T-helper 2 cell treated with Interferon-gamma antibody and Interleukin-4, amounts not matched to agents 5 μg/mL and 100 μg/mL, for 36 hours (primary cell): ENCODE measurements at regions not wholly inside any gene's neighbourhood (a gene's known extent, or its start where the extent isn't known, plus 50 kb on each side); places are given as distances from the start of the nearest gene placed in this dataset.

ENCODE experiments used
- DNase-seq: peaks from one replicate; pipeline ENCODE4 v3.0.0; 2021; ENCODE audit warnings: low spot score
- H3K27ac Mint-ChIP-seq: one replicate; pipeline ENCODE4 v1.8.0; 2021; ENCODE audit warnings: mild to moderate bottlenecking, mixed read lengths
- H3K27me3 Mint-ChIP-seq: one replicate; pipeline ENCODE4 v1.8.0; 2021; ENCODE audit warnings: low read depth, mixed read lengths
- H3K36me3 Mint-ChIP-seq: one replicate; pipeline ENCODE4 v1.8.0; 2021; ENCODE audit warnings: low read depth, mixed read lengths
- H3K4me1 Mint-ChIP-seq: one replicate; pipeline ENCODE4 v1.8.0; 2021; ENCODE audit warnings: low read depth, mixed read lengths
- H3K4me3 Mint-ChIP-seq: one replicate; pipeline ENCODE4 v1.8.0; 2022; ENCODE audit warnings: mild to moderate bottlenecking, moderate library complexity, mixed read lengths
- H3K9me3 Mint-ChIP-seq: one replicate; pipeline ENCODE4 v1.8.0; 2021; ENCODE audit warnings: mixed read lengths

GRCh38 chr5:68891718-68892117 lies 202.1 kb upstream of the SLC30A5 start:
- H3K9me3 Mint-ChIP-seq, result peaks cover 9% of the 10 kb centered on the region
- peak; percentile 71 for DNase-seq
- H3K27me3 Mint-ChIP-seq, result no peaks in the 10 kb centered on the region
- H3K4me1 Mint-ChIP-seq, result peaks cover 59% of the 10 kb centered on the region
- H3K4me3 Mint-ChIP-seq, result peak overlapping the region; percentile 21
- H3K27ac Mint-ChIP-seq, result peak overlapping the region; percentile 67
- H3K36me3 Mint-ChIP-seq, result peaks cover 21% of the 10 kb centered on the region

GRCh38 chr5:68894673-68895072 lies 199.1 kb upstream of the SLC30A5 start:
- H3K4me1 Mint-ChIP-seq, result peaks cover 47% of the 10 kb centered on the region
- peaks cover 17% of the 10 kb centered on the region for H3K36me3 Mint-ChIP-seq
- H3K4me3 Mint-ChIP-seq, result peak overlapping the region; percentile 28
- DNase-seq, result no peak
- H3K9me3 Mint-ChIP-seq, result peaks cover 6% of the 10 kb centered on the region
- H3K27ac Mint-ChIP-seq, result peak overlapping the region; percentile 29
- no peaks in the 10 kb centered on the region for H3K27me3 Mint-ChIP-seq

- no peak for DNase-seq
- no peak overlapping the region for H3K27ac Mint-ChIP-seq
- H3K36me3 Mint-ChIP-seq, result peaks cover 2% of the 10 kb centered on the region
- no peaks in the 10 kb centered on the region for H3K27me3 Mint-ChIP-seq
- H3K9me3 Mint-ChIP-seq, result no peaks in the 10 kb centered on the region
- peaks cover 17% of the 10 kb centered on the region for H3K4me1 Mint-ChIP-seq
- no peak overlapping the region for H3K4me3 Mint-ChIP-seq
Measured at GRCh38 chr5:68898951-68899471, 194.8 kb upstream of the SLC30A5 start.

GRCh38 chr5:68911840-68912690 lies 181.7 kb upstream of the SLC30A5 start:
- Mint-ChIP-seq H3K36me3 (peaks cover 3% of the 10 kb centered on the region), H3K27me3 (no peaks in the 10 kb centered on the region), H3K4me3 (no peak overlapping the region), H3K4me1 (no peaks in the 10 kb centered on the region), H3K9me3 (peaks cover 6% of the 10 kb centered on the region), H3K27ac (no peak overlapping the region)
- no peak for DNase-seq

GRCh38 chr5:68915079-68915478 lies 178.7 kb upstream of the SLC30A5 start:
- H3K4me1 Mint-ChIP-seq, result no peaks in the 10 kb centered on the region
- H3K27me3 Mint-ChIP-seq, result no peaks in the 10 kb centered on the region
- H3K27ac Mint-ChIP-seq, result no peak overlapping the region
- H3K9me3 Mint-ChIP-seq, result peaks cover 12% of the 10 kb centered on the region
- H3K36me3 Mint-ChIP-seq, result peaks cover 3% of the 10 kb centered on the region
- no peak for DNase-seq
- H3K4me3 Mint-ChIP-seq, result no peak overlapping the region

- no peaks in the 10 kb centered on the region for H3K4me1 Mint-ChIP-seq
- no peak overlapping the region for H3K27ac Mint-ChIP-seq
- H3K27me3 Mint-ChIP-seq, result no peaks in the 10 kb centered on the region
- peaks cover 15% of the 10 kb centered on the region for H3K9me3 Mint-ChIP-seq
- H3K4me3 Mint-ChIP-seq, result no peak overlapping the region
- DNase-seq, result no peak
- H3K36me3 Mint-ChIP-seq, result no peaks in the 10 kb centered on the region
Measured at GRCh38 chr5:68918306-68918705, 175.5 kb upstream of the SLC30A5 start.

GRCh38 chr5:68919988-68920490 lies 173.8 kb upstream of the SLC30A5 start:
- Mint-ChIP-seq H3K36me3 (no peaks in the 10 kb centered on the region), H3K4me1 (no peaks in the 10 kb centered on the region), H3K27me3 (no peaks in the 10 kb centered on the region), H3K27ac (no peak overlapping the region), H3K9me3 (peaks cover 15% of the 10 kb centered on the region), H3K4me3 (no peak overlapping the region)
- no peak for DNase-seq

- Mint-ChIP-seq H3K4me3 (no peak overlapping the region), H3K36me3 (no peaks in the 10 kb centered on the region), H3K27me3 (no peaks in the 10 kb centered on the region), H3K4me1 (no peaks in the 10 kb centered on the region), H3K9me3 (peaks cover 15% of the 10 kb centered on the region), H3K27ac (no peak overlapping the region)
- DNase-seq, result no peak
Measured at GRCh38 chr5:68920888-68921287, 172.9 kb upstream of the SLC30A5 start.

GRCh38 chr5:68922172-68922987 lies 171.4 kb upstream of the SLC30A5 start:
- Mint-ChIP-seq H3K4me1 (no peaks in the 10 kb centered on the region), H3K36me3 (no peaks in the 10 kb centered on the region), H3K9me3 (peaks cover 15% of the 10 kb centered on the region), H3K27ac (no peak overlapping the region), H3K4me3 (no peak overlapping the region), H3K27me3 (no peaks in the 10 kb centered on the region)
- DNase-seq, result no peak

- Mint-ChIP-seq H3K27ac (no peak overlapping the region), H3K4me3 (no peak overlapping the region), H3K4me1 (no peaks in the 10 kb centered on the region), H3K9me3 (peaks cover 5% of the 10 kb centered on the region), H3K36me3 (no peaks in the 10 kb centered on the region), H3K27me3 (no peaks in the 10 kb centered on the region)
- DNase-seq, result no peak
Measured at GRCh38 chr5:68924481-68925145, 169.2 kb upstream of the SLC30A5 start.

- Mint-ChIP-seq H3K36me3 (peaks cover 5% of the 10 kb centered on the region), H3K4me3 (no peak overlapping the region), H3K27ac (no peak overlapping the region), H3K4me1 (no peaks in the 10 kb centered on the region), H3K9me3 (peaks cover 21% of the 10 kb centered on the region), H3K27me3 (no peaks in the 10 kb centered on the region)
- no peak for DNase-seq
Measured at GRCh38 chr5:68928617-68929302, 165.1 kb upstream of the SLC30A5 start.

- no peaks in the 10 kb centered on the region for H3K27me3 Mint-ChIP-seq
- H3K9me3 Mint-ChIP-seq, result peaks cover 31% of the 10 kb centered on the region
- no peak overlapping the region for H3K4me3 Mint-ChIP-seq
- peaks cover 5% of the 10 kb centered on the region for H3K36me3 Mint-ChIP-seq
- no peaks in the 10 kb centered on the region for H3K4me1 Mint-ChIP-seq
- DNase-seq, result no peak
- H3K27ac Mint-ChIP-seq, result no peak overlapping the region
Measured at GRCh38 chr5:68930139-68930538, 163.7 kb upstream of the SLC30A5 start.

- H3K27ac Mint-ChIP-seq, result no peak overlapping the region
- H3K4me3 Mint-ChIP-seq, result no peak overlapping the region
- H3K36me3 Mint-ChIP-seq, result peaks cover 5% of the 10 kb centered on the region
- peaks cover 34% of the 10 kb centered on the region for H3K9me3 Mint-ChIP-seq
- H3K4me1 Mint-ChIP-seq, result no peaks in the 10 kb centered on the region
- no peak for DNase-seq
- peaks cover 3% of the 10 kb centered on the region for H3K27me3 Mint-ChIP-seq
Measured at GRCh38 chr5:68932830-68933434, 160.9 kb upstream of the SLC30A5 start.
